Mesothelial cell of epicardium (in vitro differentiated cells): ENCODE measurements at regions not wholly inside any gene's neighbourhood (a gene's known extent, or its start where the extent isn't known, plus 50 kb on each side); places are given as distances from the start of the nearest gene placed in this dataset.
A peak's percentile ranks its signal among the peaks of the same experiment; 100 is the strongest.

Experiments used
- DNase-seq, 2 experiments: peaks; one replicate each; pipeline ENCODE4 v3.0.0; 2021; ENCODE audit warnings: low spot score in 2 of 2; ENCODE audit not compliant: unreplicated experiment in 2 of 2
- H3K27ac Mint-ChIP-seq: 2 replicates; pipeline ENCODE4 v1.8.0; 2021; ENCODE audit warnings: mixed read lengths
- H3K27me3 Mint-ChIP-seq: 2 replicates; pipeline ENCODE4 v1.8.0; 2021; ENCODE audit warnings: low read depth, mixed read lengths
- H3K36me3 Mint-ChIP-seq: 2 replicates; pipeline ENCODE4 v1.8.0; 2021; ENCODE audit warnings: mixed read lengths
- H3K4me1 Mint-ChIP-seq: 2 replicates; pipeline ENCODE4 v1.8.0; 2021; ENCODE audit warnings: mixed read lengths
- H3K4me3 Mint-ChIP-seq: 2 replicates; pipeline ENCODE4 v1.8.0; 2021; ENCODE audit warnings: mild to moderate bottlenecking, moderate library complexity, mixed read lengths
- H3K9me3 Mint-ChIP-seq: 2 replicates; pipeline ENCODE4 v1.8.0; 2021; ENCODE audit warnings: mixed read lengths
- TF ChIP-seq, protein P1 (sequence below): fragments of 200-600 bp; sonication (generic); IDR thresholded peaks from one replicate; pipeline ENCODE4 v1.5.0; 2021; ENCODE audit warnings: antibody characterized with exemption; ENCODE audit not compliant: unreplicated experiment

DNA sequence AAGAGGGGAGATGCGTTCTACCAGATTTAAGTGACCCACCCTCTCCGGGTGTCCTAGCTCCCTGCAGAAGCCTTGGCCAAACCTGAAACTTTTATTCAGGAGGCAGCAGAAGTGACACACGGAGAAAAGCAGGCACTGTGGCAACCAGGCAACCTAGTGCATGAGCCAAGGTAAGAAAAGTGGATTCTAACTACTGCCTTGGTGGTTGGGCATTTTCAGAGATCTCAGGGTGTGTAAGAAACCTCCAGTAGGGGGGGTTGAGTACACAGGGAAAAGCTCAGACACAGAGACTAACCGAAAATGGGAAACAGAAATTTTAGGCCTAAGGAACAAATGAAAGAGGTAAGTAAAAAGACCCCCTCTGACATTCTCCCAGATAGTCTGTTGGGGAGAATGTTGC lies 645.7 kb downstream of the ANKRD7 start:
- no peaks in the 10 kb centered on the region for H3K36me3 Mint-ChIP-seq
- no peak for DNase-seq
- no peak overlapping the region for H3K27ac Mint-ChIP-seq
- H3K4me1 Mint-ChIP-seq, result peaks cover 42% of the 10 kb centered on the region
- TF ChIP-seq, protein P1, sequence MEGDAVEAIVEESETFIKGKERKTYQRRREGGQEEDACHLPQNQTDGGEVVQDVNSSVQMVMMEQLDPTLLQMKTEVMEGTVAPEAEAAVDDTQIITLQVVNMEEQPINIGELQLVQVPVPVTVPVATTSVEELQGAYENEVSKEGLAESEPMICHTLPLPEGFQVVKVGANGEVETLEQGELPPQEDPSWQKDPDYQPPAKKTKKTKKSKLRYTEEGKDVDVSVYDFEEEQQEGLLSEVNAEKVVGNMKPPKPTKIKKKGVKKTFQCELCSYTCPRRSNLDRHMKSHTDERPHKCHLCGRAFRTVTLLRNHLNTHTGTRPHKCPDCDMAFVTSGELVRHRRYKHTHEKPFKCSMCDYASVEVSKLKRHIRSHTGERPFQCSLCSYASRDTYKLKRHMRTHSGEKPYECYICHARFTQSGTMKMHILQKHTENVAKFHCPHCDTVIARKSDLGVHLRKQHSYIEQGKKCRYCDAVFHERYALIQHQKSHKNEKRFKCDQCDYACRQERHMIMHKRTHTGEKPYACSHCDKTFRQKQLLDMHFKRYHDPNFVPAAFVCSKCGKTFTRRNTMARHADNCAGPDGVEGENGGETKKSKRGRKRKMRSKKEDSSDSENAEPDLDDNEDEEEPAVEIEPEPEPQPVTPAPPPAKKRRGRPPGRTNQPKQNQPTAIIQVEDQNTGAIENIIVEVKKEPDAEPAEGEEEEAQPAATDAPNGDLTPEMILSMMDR, result no peak
- no peaks in the 10 kb centered on the region for H3K27me3 Mint-ChIP-seq
- H3K4me3 Mint-ChIP-seq, result no peak overlapping the region
- no peaks in the 10 kb centered on the region for H3K9me3 Mint-ChIP-seq

DNA sequence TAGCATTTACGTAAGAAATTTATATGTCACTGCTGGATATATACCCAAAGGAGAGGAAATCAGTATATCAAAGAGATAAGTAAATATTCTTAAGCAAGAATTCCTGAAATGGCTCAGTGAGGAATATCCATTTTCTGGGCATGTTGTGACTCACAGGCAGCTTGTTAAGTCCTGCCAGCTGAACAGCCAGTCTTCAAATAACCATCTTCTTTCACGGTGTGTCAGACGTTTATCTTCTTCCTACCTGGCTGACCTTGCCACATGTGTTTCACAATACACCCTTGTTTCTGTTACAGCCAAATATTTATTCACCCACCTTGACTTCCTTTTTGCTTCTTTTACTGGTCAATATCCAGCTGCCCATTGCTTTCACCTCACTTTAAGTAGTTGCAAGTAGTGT lies 648.1 kb downstream of the ANKRD7 start:
- Mint-ChIP-seq H3K9me3 (no peaks in the 10 kb centered on the region), H3K27me3 (no peaks in the 10 kb centered on the region), H3K4me1 (peaks cover 44% of the 10 kb centered on the region), H3K4me3 (no peak overlapping the region), H3K36me3 (no peaks in the 10 kb centered on the region), H3K27ac (peak overlapping the region; percentile 28)
- TF ChIP-seq, protein P1, result no peak
- DNase-seq, result no peak

DNA sequence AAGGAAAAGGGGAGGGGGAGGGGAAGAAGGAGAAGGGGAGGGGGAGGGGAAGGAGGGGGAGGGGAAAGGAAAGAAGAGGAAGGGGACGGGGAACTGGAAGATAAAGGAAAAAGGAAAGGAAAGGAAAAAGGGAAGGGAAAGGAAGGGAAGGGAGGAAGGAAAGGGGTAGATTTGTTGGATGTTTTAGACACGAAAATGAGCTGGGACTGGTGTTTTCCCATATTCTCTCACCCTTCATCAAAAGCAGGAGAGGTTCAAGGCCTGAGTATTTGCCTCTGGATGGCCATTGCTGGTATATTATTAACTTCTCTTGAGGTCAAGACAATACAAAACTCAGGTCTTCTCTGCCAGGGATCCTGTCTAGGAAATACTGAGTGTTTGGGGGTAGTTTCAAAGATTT lies 652.7 kb downstream of the ANKRD7 start:
- TF ChIP-seq, protein P1, result no peak
- no peaks in the 10 kb centered on the region for H3K27me3 Mint-ChIP-seq

DNA sequence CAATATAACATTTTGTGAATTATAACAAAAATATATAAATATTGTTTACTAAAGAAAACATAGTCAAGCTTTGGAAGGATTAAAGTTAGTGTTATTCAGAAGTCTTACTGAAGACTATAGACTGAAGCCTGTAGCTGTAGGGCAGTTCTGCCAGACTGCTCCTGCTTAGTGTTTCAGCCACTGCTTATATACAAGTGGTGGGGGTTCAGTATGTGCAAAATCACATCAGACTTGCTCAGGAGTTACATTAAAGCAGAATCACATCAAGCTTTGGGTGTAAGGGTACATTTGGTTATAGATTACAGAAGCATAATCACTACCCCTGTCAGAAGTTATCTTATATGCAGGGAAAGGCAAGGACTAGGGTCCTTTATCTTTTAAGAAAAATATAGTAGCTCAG lies 653.8 kb downstream of the ANKRD7 start:
- TF ChIP-seq, protein P1, result no peak
- H3K9me3 Mint-ChIP-seq, result no peaks in the 10 kb centered on the region
- H3K27ac Mint-ChIP-seq, result no peak overlapping the region
- H3K4me3 Mint-ChIP-seq, result no peak overlapping the region
- no peaks in the 10 kb centered on the region for H3K36me3 Mint-ChIP-seq
- no peak for DNase-seq
- peaks cover 6% of the 10 kb centered on the region for H3K4me1 Mint-ChIP-seq
- H3K27me3 Mint-ChIP-seq, result no peaks in the 10 kb centered on the region

More for the DNA sequence above, 652.7 kb downstream of the ANKRD7 start:
- no peaks in the 10 kb centered on the region for H3K9me3 Mint-ChIP-seq
- peaks cover 17% of the 10 kb centered on the region for H3K4me1 Mint-ChIP-seq
- no peak overlapping the region for H3K4me3 Mint-ChIP-seq
- no peaks in the 10 kb centered on the region for H3K36me3 Mint-ChIP-seq
- H3K27ac Mint-ChIP-seq, result no peak overlapping the region
- no peak for DNase-seq

DNA sequence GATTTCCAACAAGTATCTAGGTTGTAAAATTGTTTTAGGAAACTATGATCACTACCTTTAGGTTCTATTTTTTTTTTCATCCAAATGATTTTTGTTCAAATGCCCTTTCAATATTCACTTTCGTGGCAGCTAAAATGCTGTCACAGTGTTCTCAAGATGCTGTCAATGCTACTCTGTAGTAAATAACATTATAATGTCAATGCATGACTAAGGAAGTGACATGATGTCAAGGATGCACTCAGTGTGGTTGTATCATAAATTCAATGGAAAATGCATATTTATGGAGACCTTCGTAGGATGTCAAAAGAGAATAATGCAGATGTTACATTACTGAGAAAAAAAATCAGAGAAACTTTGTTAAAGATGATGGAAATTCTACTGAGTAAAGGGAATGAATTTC lies 673.8 kb downstream of the ANKRD7 start:
- DNase-seq, result no peak
- Mint-ChIP-seq H3K36me3 (no peaks in the 10 kb centered on the region), H3K9me3 (peaks cover 5% of the 10 kb centered on the region), H3K27me3 (no peaks in the 10 kb centered on the region), H3K4me1 (no peaks in the 10 kb centered on the region), H3K4me3 (no peak overlapping the region), H3K27ac (no peak overlapping the region)
- TF ChIP-seq, protein P1, result no peak

DNA sequence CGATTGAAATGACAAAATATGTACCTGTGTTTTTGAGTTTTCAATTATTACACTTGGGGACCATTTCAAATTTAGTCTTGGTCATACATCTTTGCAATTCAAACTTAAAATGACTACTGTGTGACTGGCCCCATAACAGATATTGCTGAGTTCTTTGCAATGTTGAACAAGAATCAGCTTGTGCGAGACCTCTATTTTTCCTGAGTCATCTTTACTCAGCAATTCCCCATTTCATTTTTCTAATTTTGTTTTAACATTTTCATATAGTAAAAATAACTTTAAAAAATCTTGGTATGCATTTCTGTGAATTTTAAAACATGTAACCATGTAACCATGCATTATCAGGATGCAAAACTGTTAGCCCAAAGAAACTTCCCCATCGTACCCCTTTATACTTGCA lies 678.1 kb downstream of the ANKRD7 start:
- TF ChIP-seq, protein P1, result no peak
- DNase-seq, result no peak
- Mint-ChIP-seq H3K4me3 (no peak overlapping the region), H3K27me3 (no peaks in the 10 kb centered on the region), H3K36me3 (no peaks in the 10 kb centered on the region), H3K4me1 (peaks cover 3% of the 10 kb centered on the region), H3K9me3 (no peaks in the 10 kb centered on the region), H3K27ac (no peak overlapping the region)
